Hepatocyte (in vitro differentiated cells): ENCODE measurements at regions not wholly inside any gene's neighbourhood (a gene's known extent, or its start where the extent isn't known, plus 50 kb on each side); places are given as distances from the start of the nearest gene placed in this dataset.

Experiments used
- DNase-seq: peaks from one replicate; pipeline ENCODE4 v3.0.0-alpha.2; 2016; ENCODE audit warnings: low spot score
- H2AFZ ChIP-seq: fragments of 200-600 bp; sonication (generic); 2 replicates; pipeline ENCODE4 v1.6.0; 2016; ENCODE audit warnings: antibody characterized with exemption, mild to moderate bottlenecking
- H3K27ac ChIP-seq: fragments of 200-600 bp; sonication (generic); 2 replicates; pipeline ENCODE4 v1.5.1; 2016; ENCODE audit warnings: mild to moderate bottlenecking
- H3K27me3 ChIP-seq: fragments of 200-600 bp; sonication (generic); 2 replicates; pipeline ENCODE4 v1.6.1; 2016
- H3K36me3 ChIP-seq: fragments of 200-600 bp; sonication (generic); replicated peaks from 2 replicates; pipeline ENCODE4 v1.5.1; 2016; ENCODE audit warnings: low read depth; ENCODE audit not compliant: insufficient read depth
- H3K4me1 ChIP-seq: fragments of 200-600 bp; sonication (generic); 2 replicates; pipeline ENCODE4 v1.5.1; 2016; ENCODE audit warnings: mild to moderate bottlenecking, moderate library complexity; ENCODE audit not compliant: insufficient read depth
- H3K4me2 ChIP-seq: fragments of 200-600 bp; sonication (generic); 2 replicates; pipeline ENCODE4 v1.6.0; 2016
- H3K4me3 ChIP-seq: fragments of 200-600 bp; sonication (generic); 2 replicates; pipeline ENCODE4 v1.5.1; 2016; ENCODE audit warnings: mild to moderate bottlenecking
- H3K79me2 ChIP-seq: fragments of 200-600 bp; sonication (generic); 2 replicates; pipeline ENCODE4 v1.6.0; 2017; ENCODE audit warnings: mild to moderate bottlenecking
- H3K9me2 ChIP-seq: fragments of 200-600 bp; sonication (generic); replicated peaks from 2 replicates; pipeline ENCODE4 v1.6.0; 2017; ENCODE audit warnings: mild to moderate bottlenecking; ENCODE audit not compliant: insufficient read depth
- H3K9me3 ChIP-seq: fragments of 200-600 bp; sonication (generic); 2 replicates; pipeline ENCODE4 v1.5.1; 2016; ENCODE audit warnings: low read depth, mild to moderate bottlenecking
- H4K20me1 ChIP-seq: fragments of 200-600 bp; sonication (generic); 2 replicates; pipeline ENCODE4 v1.6.0; 2016; ENCODE audit warnings: mild to moderate bottlenecking; ENCODE audit not compliant: insufficient read depth, poor library complexity, severe bottlenecking
- CTCF ChIP-seq: fragments of 200-600 bp; sonication (generic); IDR thresholded peaks from 2 replicates; pipeline ENCODE4 v1.5.1; 2016; ENCODE audit warnings: antibody characterized with exemption, mild to moderate bottlenecking; ENCODE audit not compliant: poor library complexity
- EZH2 ChIP-seq: fragments of 200-600 bp; sonication (generic); IDR thresholded peaks from 2 replicates; pipeline ENCODE4 v1.6.1; 2016; ENCODE audit warnings: antibody characterized with exemption, mild to moderate bottlenecking, borderline replicate concordance
- EZH2phosphoT487 ChIP-seq: fragments of 200-600 bp; sonication (generic); IDR thresholded peaks from one replicate; pipeline ENCODE4 v1.6.1; 2018; ENCODE audit warnings: antibody characterized with exemption, mild to moderate bottlenecking, low read depth, moderate library complexity; ENCODE audit not compliant: unreplicated experiment, severe bottlenecking
- WGBS: methylation state at CpG from one replicate; pipeline ENCODE4 v1.1.6; 2016; ENCODE audit warnings: low lambda C conversion rate; ENCODE audit errors: missing lambda C conversion rate; 5-methylcytosine and 5-hydroxymethylcytosine counted together

GRCh38 chr22:49432897-49433443 lies 394.7 kb downstream of the BRD1 start:
- Histone ChIP-seq H3K4me1 (no peaks in the 10 kb centered on the region), H3K4me3 (no peak overlapping the region), H3K27me3 (peaks cover 6% of the 10 kb centered on the region), H3K4me2 (no peak overlapping the region), H2AFZ (no peak overlapping the region), H3K36me3 (no peaks in the 10 kb centered on the region), H3K79me2 (no peaks in the 10 kb centered on the region), H3K9me2 (no peaks in the 10 kb centered on the region), H3K27ac (no peak overlapping the region), H4K20me1 (no peaks in the 10 kb centered on the region), H3K9me3 (no peaks in the 10 kb centered on the region)
- DNase-seq, result no peak
- WGBS, result 76% methylated on average over 9 of the region's 15 CpGs
- TF ChIP-seq EZH2 (no peak), CTCF (no peak), EZH2phosphoT487 (no peak)

GRCh38 chr22:49432211-49432896 lies 395.3 kb downstream of the BRD1 start:
- no peak overlapping the region for H3K4me3 ChIP-seq
- H3K27ac ChIP-seq, result no peak overlapping the region
- H2AFZ ChIP-seq, result no peak overlapping the region
- H4K20me1 ChIP-seq, result no peaks in the 10 kb centered on the region
- H3K4me2 ChIP-seq, result no peak overlapping the region
- no peaks in the 10 kb centered on the region for H3K9me2 ChIP-seq
- H3K9me3 ChIP-seq, result no peaks in the 10 kb centered on the region
- no peaks in the 10 kb centered on the region for H3K79me2 ChIP-seq
- H3K36me3 ChIP-seq, result no peaks in the 10 kb centered on the region
- peaks cover 6% of the 10 kb centered on the region for H3K27me3 ChIP-seq
- no peak for DNase-seq
- WGBS, result 79% methylated on average over 18 of the region's 19 CpGs
- no peaks in the 10 kb centered on the region for H3K4me1 ChIP-seq
- TF ChIP-seq EZH2phosphoT487 (no peak), EZH2 (no peak), CTCF (no peak)

- Histone ChIP-seq H3K4me3 (no peak overlapping the region), H3K4me1 (no peaks in the 10 kb centered on the region), H4K20me1 (no peaks in the 10 kb centered on the region), H3K27me3 (peaks cover 6% of the 10 kb centered on the region), H3K79me2 (no peaks in the 10 kb centered on the region), H3K4me2 (no peak overlapping the region), H3K36me3 (no peaks in the 10 kb centered on the region), H3K27ac (no peak overlapping the region), H2AFZ (no peak overlapping the region), H3K9me3 (no peaks in the 10 kb centered on the region), H3K9me2 (no peaks in the 10 kb centered on the region)
- WGBS, result 89% methylated on average over 2 of the region's 2 CpGs
- DNase-seq, result no peak
- TF ChIP-seq CTCF (no peak), EZH2 (no peak), EZH2phosphoT487 (no peak)
These were observed 396.1 kb downstream of the BRD1 start for GRCh38 chr22:49431551-49431950.
